UCSD-AML1 (cell line): ENCODE measurements at regions not wholly inside any gene's neighbourhood (a gene's known extent, or its start where the extent isn't known, plus 50 kb on each side); places are given as distances from the start of the nearest gene placed in this dataset.
A peak's percentile ranks its signal among the peaks of the same experiment; 100 is the strongest.

Source experiments
- DNase-seq: peaks from one replicate; lab custom pipeline; 2025; ENCODE audit not compliant: unreplicated experiment; lab: John Stamatoyannopoulos, UW

- no peak for DNase-seq
Observed at GRCh38 chr15:89421219-89421618, 75.2 kb downstream of the RHCG start.

- DNase-seq: peak; percentile 52
Observed at GRCh38 chr15:89419370-89419984, 76.9 kb downstream of the RHCG start.

- DNase-seq: no peak
Observed at GRCh38 chr15:89417206-89417725, 79.1 kb downstream of the RHCG start.

- DNase-seq: peak; percentile 83
Observed at GRCh38 chr15:89416339-89417183, 79.8 kb downstream of the RHCG start.

- DNase-seq: no peak
Observed at GRCh38 chr15:89414571-89414970, 79.9 kb upstream of the POLG start.

GRCh38 chr15:89413877-89414276 is 79.3 kb upstream of the POLG start:
- DNase-seq: no peak

- no peak for DNase-seq
Observed at GRCh38 chr15:89412905-89413411, 78.3 kb upstream of the POLG start.

GRCh38 chr15:89410039-89410435 is 75.4 kb upstream of the POLG start:
- no peak for DNase-seq

GRCh38 chr15:89409184-89410038 is 74.8 kb upstream of the POLG start:
- no peak for DNase-seq

- no peak for DNase-seq
Observed at GRCh38 chr15:89408372-89409183, 74.0 kb upstream of the POLG start.

GRCh38 chr15:89406940-89407607 is 72.5 kb upstream of the POLG start:
- no peak for DNase-seq

- no peak for DNase-seq
Observed at GRCh38 chr15:89406218-89406939, 71.8 kb upstream of the POLG start.

- DNase-seq: no peak
Observed at GRCh38 chr15:89405494-89405893, 70.9 kb upstream of the POLG start.

GRCh38 chr15:89404023-89404422 is 69.4 kb upstream of the POLG start:
- no peak for DNase-seq

GRCh38 chr15:89402518-89402805 is 67.8 kb upstream of the POLG start:
- DNase-seq: no peak

GRCh38 chr15:89401631-89402517 is 67.2 kb upstream of the POLG start:
- no peak for DNase-seq

- DNase-seq: no peak
Observed at GRCh38 chr15:89400782-89401545, 66.3 kb upstream of the POLG start.
